ENCODE measurements at regions not wholly inside any gene's neighbourhood (a gene's known extent, or its start where the extent isn't known, plus 50 kb on each side); places are given as distances from the start of the nearest gene placed in this dataset.
"Not testable (repeated sequence)": the region's sequence is repeated elsewhere in the genome, so short reads cannot be mapped to it uniquely, and the experiment has no call there.

DNA sequence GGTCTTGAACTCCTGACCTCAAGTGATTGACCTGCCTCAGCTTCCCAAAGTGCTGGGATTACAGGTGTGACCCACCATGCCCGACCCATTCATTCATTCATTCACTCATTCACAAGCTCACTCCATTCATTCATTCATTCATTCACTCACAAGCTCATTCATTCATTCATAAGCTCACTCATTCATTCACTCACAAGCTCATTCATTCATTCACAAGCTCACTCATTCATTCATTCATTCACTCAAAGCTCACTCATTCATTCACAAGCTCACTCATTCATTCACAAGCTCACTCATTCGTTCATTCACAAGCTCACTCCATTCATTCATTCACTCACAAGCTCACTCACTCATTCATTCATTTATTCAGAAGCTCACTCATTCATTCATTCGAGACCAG is 198.6 kb downstream of the SHOX start:
- no peak for DNase-seq

DNA sequence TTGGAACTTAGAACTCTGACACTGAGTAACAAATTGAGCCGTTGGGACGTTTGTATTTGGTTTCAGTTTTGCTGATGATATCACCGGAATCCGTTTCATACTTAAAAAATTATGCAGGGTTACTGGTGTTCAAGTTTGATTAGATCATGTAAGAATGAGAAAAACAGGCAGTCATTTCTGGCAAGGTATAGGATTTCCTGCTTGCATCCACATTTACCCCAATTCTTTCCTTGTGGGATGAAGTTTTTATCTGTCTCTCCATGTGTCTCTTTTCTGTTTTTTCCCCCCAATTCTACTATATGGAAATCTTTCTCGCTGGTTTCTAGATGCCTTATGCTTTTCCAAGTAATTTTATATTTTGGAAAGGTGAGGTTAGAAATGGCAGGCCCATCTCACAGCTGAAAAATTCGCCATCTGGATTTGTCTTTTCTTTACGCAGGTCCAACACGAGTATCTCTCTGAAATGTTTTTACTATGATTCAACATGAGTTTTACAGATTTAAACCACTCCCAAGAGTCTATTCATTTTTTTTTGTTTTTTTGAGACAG is 197.9 kb downstream of the SHOX start:
- no peak for DNase-seq

DNA sequence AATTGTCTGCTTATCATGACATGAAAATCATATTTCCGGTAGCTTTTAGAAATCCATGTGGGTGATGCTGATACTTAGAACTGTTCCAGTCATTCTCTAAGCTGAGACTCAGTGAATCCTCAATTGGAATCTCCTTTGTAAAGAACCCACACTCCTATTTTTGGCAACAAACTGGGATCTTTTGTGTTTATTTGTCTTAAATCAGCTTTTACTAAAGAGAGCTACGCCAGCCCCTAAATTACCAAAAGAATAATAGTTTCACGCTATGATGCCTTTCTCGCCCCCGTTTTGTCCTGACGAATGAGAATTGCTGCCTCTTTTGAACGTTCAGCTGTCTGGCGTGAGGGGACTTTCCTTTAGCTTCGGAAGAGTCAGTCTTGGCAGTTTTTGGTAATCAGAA is 195.9 kb downstream of the SHOX start:
- no peak for DNase-seq

GRCh38 chrX:825991-826390 is 195.4 kb downstream of the SHOX start:
- no peak for DNase-seq

GRCh38 chrX:823073-823472 is 192.5 kb downstream of the SHOX start:
- not testable (repeated sequence) for DNase-seq

DNA sequence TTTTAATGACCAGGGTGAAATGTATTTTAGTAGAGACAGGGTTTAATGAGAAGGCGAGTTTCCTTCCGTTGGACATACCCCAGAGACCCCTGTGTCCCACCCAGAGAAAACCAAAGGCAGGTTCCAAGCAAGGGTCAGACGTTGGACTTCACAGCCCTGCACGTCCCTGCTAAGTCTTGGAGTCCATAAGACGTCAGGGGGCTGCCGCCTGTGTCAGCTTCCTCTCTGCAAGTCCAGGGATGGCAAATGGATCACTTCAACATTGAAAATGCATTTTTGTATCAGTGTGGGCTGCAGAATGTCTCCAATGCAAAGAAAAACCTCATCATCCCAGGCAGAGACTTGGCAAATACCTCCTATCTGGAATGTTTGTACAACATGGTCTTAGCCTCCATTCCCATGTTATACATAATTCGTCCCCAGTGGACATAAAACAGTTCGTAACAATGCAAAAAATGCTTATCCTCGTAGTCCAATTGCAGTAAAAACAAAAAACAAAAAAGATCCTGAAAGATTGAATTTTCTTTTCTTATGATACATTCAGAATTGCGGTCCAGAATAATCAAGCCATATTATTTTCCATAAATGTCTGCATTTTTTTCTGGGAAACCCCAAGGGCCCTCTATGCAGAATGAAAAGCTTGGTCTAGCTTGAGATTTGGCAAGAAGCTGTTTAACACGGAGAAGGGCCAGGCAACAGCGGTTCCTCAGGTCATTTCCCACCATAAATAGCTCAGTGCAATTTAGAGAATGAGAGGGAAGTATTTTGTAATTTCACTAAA is 190.9 kb downstream of the SHOX start:
- DNase-seq = no peak

DNA sequence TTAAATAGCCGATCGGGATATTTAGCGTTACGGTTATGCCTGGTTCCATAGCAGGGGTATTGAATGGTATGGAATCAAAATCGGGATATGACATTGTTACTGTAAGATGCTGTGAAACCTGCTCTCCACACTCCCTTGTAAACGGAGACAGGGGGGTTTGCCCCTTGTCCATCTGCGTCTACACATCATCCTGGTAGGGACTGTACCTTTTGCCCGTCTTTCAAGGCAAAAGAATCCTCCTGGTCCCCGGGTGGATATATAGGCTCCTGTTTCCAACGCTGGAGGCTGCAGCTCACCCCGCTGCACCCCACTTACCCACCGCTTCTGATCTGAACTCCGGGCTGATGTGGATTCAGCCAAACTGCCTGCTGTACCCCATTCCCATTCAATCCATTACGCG is 189.1 kb downstream of the SHOX start:
- DNase-seq = no peak

- no peak for DNase-seq
Observed at GRCh38 chrX:817759-818300, 187.2 kb downstream of the SHOX start.

- not testable (repeated sequence) for DNase-seq
Observed at GRCh38 chrX:817147-817546, 186.6 kb downstream of the SHOX start.

DNA sequence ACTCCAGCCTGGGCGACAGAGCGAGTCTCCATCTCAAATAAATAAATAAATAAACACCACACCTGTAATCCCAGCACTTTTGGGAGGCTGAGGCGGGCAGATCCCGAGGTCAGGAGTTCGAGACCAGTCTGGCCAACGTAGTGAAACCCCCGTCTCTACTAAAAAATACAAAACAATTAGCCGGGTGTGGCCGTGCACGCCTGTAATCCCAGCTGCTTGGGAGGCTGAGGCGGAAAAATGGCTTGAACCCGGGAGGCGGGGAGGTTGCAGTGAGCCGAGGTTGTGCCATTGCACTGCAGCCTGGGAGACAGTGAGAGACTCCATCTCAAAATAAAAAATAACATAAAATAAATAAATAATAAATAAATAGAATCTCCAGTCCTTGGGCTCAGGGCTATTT is 185.8 kb downstream of the SHOX start:
- no peak for DNase-seq

- no peak for DNase-seq
Observed at GRCh38 chrX:810186-810585, 179.6 kb downstream of the SHOX start.

GRCh38 chrX:809081-809480 is 178.5 kb downstream of the SHOX start:
- DNase-seq = no peak

GRCh38 chrX:806586-806985 is 176.0 kb downstream of the SHOX start:
- DNase-seq = no peak

DNA sequence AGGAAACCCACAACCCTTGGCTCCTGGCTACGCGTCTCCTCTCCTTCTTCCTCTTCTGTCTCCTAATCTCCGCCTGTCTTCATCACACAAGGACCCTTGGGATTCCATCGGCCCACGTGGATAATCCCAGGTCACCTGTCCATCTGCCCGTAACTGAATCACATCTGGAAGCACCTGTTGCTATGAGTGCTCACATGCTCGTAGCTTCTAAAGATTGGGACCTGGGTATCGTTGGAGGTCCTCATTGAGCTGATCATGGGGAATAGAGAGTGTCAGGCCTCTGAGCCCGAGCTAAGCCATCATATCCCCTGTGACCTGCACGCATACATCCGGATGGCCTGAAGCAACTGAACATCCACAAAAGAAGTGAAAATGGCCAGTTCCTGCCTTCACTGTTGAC is 175.4 kb downstream of the SHOX start:
- no peak for DNase-seq

DNA sequence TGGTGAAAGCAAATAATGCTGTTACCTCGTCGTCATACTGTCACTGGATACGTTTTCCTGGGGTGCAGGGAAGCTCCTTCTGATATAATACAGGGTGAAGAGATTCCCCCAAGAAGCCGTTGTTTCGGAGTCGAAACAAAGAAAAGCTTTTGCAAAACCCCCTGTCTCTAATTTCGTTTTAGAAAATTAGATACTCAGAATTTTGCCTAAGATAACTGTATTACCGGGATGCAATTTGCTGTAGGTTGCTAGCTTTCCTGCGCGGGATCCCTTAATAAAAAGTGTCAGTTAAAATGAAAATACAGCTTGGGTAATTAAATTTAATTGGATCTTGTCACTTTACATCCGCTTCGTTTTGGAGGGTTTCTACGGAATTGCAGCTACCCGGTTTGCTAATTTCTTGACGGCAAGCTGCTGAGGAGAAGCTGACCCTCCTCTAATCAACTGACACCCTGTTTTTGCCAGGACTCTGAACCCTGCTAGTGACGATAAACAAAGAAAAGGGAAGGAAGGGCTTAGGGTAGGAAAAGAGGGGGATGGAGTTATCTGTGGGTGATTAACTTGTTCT is 174.6 kb downstream of the SHOX start:
- no peak for DNase-seq

- DNase-seq = no peak
Observed at GRCh38 chrX:802846-803245, 172.3 kb downstream of the SHOX start.

DNA sequence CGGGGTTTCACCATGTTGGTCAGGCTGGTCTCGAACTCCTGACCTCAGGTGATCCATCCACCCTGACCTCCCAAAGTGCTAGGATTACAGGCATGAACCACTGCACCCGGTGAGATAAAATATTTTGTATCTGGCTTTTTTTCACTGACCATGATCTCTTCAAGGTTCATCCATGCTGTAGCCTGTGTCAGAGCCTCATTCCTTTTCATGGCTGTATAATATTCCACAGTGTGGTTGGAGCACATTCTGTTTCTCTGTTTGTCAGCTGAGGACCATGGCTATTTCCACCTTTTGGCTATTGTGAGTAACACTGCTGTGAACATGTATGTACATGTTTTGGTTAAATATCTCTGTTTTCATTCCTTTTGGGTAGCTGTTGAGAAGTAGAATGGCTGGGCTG is 169.2 kb downstream of the SHOX start:
- no peak for DNase-seq

- no peak for DNase-seq
Observed at GRCh38 chrX:794311-794710, 163.7 kb downstream of the SHOX start.

GRCh38 chrX:793216-793770 is 162.7 kb downstream of the SHOX start:
- DNase-seq = no peak

- DNase-seq = no peak
Observed at GRCh38 chrX:791479-792034, 161.0 kb downstream of the SHOX start.

DNA sequence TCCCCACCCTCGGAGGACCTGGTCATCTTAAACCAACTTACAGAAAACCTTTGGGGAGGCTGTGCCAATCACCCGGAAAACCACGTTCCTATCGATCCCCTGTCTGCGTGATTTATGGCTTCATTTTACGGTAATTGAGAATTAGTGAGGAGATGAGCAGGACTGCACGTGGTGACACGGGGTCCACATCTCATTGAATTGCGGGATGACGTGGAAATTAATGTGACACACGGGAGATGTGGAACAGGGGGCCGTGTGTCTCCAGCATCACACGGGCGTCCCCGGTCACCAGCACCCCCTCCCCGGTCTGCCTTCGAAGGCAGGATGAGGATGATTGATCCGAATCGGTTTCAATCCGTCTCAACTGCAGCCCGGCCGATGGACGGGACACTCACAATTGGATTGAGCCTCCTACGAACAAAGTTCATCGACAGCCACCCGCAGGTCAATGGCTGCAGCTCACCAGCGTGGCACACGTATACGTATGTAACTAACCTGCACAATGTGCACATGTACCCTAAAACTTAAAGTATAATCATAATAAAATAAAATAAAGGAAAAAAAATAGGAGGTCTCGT is 160.3 kb downstream of the SHOX start:
- DNase-seq = no peak

DNA sequence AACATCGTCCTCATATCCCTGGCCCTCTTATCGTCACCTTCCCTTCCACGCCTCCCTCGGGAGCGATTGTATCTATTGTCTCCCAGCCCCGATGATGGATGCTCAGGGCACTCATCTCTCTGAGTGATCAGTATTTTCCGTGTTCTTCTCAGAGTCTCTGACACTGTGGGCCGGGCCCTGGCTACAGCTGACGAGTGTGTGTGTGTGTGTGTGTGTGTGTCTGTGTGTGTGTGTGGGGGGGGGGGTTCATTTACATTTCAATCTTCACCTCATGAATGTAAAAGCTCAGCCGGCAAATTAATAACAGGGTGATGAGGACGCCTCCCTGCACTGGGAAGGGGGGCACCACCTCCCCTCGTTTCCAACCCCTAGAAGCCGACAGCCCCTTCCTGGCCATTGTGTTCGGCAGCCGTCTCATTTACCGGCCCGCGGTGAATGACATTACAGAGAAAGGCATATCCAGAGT is 159.5 kb downstream of the SHOX start:
- DNase-seq = no peak

- no peak for DNase-seq
Observed at GRCh38 chrX:789096-789495, 158.5 kb downstream of the SHOX start.
